ENCODE measurements at regions not wholly inside any gene's neighbourhood (a gene's known extent, or its start where the extent isn't known, plus 50 kb on each side); places are given as distances from the start of the nearest gene placed in this dataset.

DNA sequence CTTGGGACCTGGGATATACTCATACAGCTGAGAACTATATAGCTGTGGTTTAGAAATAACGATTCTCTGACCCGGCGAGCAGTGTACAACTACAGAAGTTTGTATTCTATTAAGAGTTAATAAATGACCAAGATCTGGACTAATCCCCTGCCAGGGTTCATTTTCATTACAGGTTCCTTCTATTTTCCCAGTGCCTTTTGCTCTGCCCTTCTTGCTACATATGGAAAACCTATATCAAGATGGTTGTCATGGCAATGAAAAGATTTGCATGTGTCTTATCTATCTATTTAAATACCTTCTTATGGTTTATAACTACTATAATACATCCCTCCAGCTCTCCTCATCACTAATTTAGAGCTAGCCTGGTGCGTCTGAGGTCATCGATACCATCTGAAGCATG, 965.2 kb downstream of the BCL11A start:
- TF ChIP-seq, protein P1, sequence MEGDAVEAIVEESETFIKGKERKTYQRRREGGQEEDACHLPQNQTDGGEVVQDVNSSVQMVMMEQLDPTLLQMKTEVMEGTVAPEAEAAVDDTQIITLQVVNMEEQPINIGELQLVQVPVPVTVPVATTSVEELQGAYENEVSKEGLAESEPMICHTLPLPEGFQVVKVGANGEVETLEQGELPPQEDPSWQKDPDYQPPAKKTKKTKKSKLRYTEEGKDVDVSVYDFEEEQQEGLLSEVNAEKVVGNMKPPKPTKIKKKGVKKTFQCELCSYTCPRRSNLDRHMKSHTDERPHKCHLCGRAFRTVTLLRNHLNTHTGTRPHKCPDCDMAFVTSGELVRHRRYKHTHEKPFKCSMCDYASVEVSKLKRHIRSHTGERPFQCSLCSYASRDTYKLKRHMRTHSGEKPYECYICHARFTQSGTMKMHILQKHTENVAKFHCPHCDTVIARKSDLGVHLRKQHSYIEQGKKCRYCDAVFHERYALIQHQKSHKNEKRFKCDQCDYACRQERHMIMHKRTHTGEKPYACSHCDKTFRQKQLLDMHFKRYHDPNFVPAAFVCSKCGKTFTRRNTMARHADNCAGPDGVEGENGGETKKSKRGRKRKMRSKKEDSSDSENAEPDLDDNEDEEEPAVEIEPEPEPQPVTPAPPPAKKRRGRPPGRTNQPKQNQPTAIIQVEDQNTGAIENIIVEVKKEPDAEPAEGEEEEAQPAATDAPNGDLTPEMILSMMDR (IDR thresholded peaks at IDR 0.05), result no peak
- TF ChIP-seq POLR2AphosphoS5 (IDR thresholded peaks at IDR 0.05) (no peak), POLR2A (IDR thresholded peaks at IDR 0.05) (no peak)

Measured in transverse colon (tissue), 4 donors.